HepG2 (cell line): ENCODE measurements at regions not wholly inside any gene's neighbourhood (a gene's known extent, or its start where the extent isn't known, plus 50 kb on each side); places are given as distances from the start of the nearest gene placed in this dataset.

Experiments
- ATAC-seq: fragments of 200-7000 bp; cut with Tn5 transposase; 3 replicates; pipeline ENCODE4 v1.9.1; 2020; ENCODE audit warnings: mild to moderate bottlenecking, moderate library complexity
- BruUV-seq: library from RNA; stranded (reverse); fragments of 400-500 nt; replicated peaks from 2 replicates; lab custom pipeline; 2021; lab: Mats Ljungman, UMichigan
- CTCF ChIA-PET: fragments of 300-600 bp; formaldehyde crosslinking; extraction: SDS; loops from one replicate; lab custom pipeline; 2021; ENCODE audit warnings: low total read pairs, inconsistent platforms, low intra/inter-chr PET ratio; lab: Yijun Ruan, JAX
- POLR2A ChIA-PET: fragments of 350-600 bp; sonication (Branson Sonifier 250); formaldehyde crosslinking; loops from one replicate; lab custom pipeline; 2020; ENCODE audit warnings: antibody characterized with exemption, inconsistent platforms; lab: Yijun Ruan, JAX
- DNase-seq: peaks from one replicate; pipeline ENCODE4 v3.0.0-alpha.2; 2015; ENCODE audit warnings: low spot score
- FAIRE-seq: peaks from 3 replicates; lab custom pipeline; 2011; peaks lifted over from hg19 to GRCh38; lab: Jason Lieb, UNC
- H2AFZ ChIP-seq: one replicate; pipeline ENCODE4 v1.6.1; 2011; ENCODE audit warnings: low read length, inconsistent platforms
- H3K27ac ChIP-seq: fragments of 300-600 bp; 3 replicates; pipeline ENCODE4 v1.8.0; 2011; ENCODE audit warnings: mixed run types, mild to moderate bottlenecking, mixed read lengths, low read length, inconsistent platforms; ENCODE audit not compliant: insufficient read depth; ENCODE audit errors: extremely low read length
- H3K27me3 ChIP-seq, 2 experiments: fragments of 200-600 bp in 1 of 2; 2 replicates in 1 of 2; 3 replicates in 1 of 2; pipeline versions ENCODE4 v1.6.0 to v1.8.0; 2011; ENCODE audit warnings: low read length in 2 of 2, mild to moderate bottlenecking in 2 of 2, moderate library complexity in 2 of 2, inconsistent platforms in 1 of 2; ENCODE audit not compliant: insufficient read depth in 2 of 2, control insufficient read depth in 1 of 2
- H3K36me3 ChIP-seq, 2 experiments: fragments of 200-600 bp in 1 of 2; replicated peaks in 1 of 2; 2 replicates in 1 of 2; 3 replicates in 1 of 2; pipeline versions ENCODE4 v1.5.1 to v1.8.0; 2011; ENCODE audit warnings: low read length in 2 of 2, inconsistent platforms in 1 of 2; ENCODE audit not compliant: insufficient read depth in 2 of 2, control insufficient read depth in 1 of 2
- H3K4me1 ChIP-seq: 2 replicates; pipeline ENCODE4 v1.5.1; 2012; ENCODE audit warnings: low read length, inconsistent platforms; ENCODE audit not compliant: insufficient read depth
- H3K4me2 ChIP-seq: 2 replicates; pipeline ENCODE4 v1.6.0; 2011; ENCODE audit warnings: low read depth, low read length, inconsistent platforms
- H3K4me3 ChIP-seq, 3 experiments: fragments of 200-600 bp in 1 of 3; sonication (generic), shearing (Covaris generic) in 1 of 3; replicated peaks in 1 of 3; 2 replicates each; pipeline ENCODE4 v1.5.1; 2011 to 2016; ENCODE audit warnings: low read length in 3 of 3, inconsistent platforms in 2 of 3, low read depth in 2 of 3, mild to moderate bottlenecking in 2 of 3, control low read depth in 1 of 3, mixed read lengths in 1 of 3; ENCODE audit not compliant: insufficient read depth in 1 of 3
- H3K79me2 ChIP-seq: one replicate; pipeline ENCODE4 v1.6.1; 2011; ENCODE audit warnings: low read length, inconsistent platforms; ENCODE audit not compliant: insufficient read depth
- H3K9ac ChIP-seq: 2 replicates; pipeline ENCODE4 v1.6.0; 2011; ENCODE audit warnings: mild to moderate bottlenecking, low read depth, low read length, inconsistent platforms; ENCODE audit not compliant: insufficient read depth
- H3K9me3 ChIP-seq: 2 replicates; pipeline ENCODE4 v1.5.1; 2012; ENCODE audit warnings: mild to moderate bottlenecking, low read length
- H4K20me1 ChIP-seq: 2 replicates; pipeline ENCODE4 v1.6.0; 2011; ENCODE audit warnings: inconsistent platforms, mild to moderate bottlenecking, low read length, moderate library complexity; ENCODE audit not compliant: insufficient read depth
- HNF1A ChIP-seq, 2 experiments: sonication (generic) in 1 of 2; formaldehyde crosslinking in 1 of 2; IDR thresholded peaks; 2 replicates each; pipeline versions ENCODE4 v1.4.0 to v1.6.1; 2016 to 2020; ENCODE audit warnings: borderline replicate concordance in 1 of 2, low read depth in 1 of 2, mild to moderate bottlenecking in 1 of 2, missing genetic modification reagents in 1 of 2
- HNF4A ChIP-seq: sonication (generic); formaldehyde crosslinking; IDR thresholded peaks from 2 replicates; pipeline ENCODE4 v1.4.0; 2020; ENCODE audit warnings: missing genetic modification reagents
- HNF4G ChIP-seq, 2 experiments: sonication (generic) in 1 of 2; formaldehyde crosslinking in 1 of 2; IDR thresholded peaks; 2 replicates each; pipeline versions ENCODE4 v1.4.0 to v1.6.1; 2011 to 2020; ENCODE audit warnings: borderline replicate concordance in 2 of 2, low read depth in 2 of 2, mild to moderate bottlenecking in 2 of 2, low read length in 1 of 2, missing genetic modification reagents in 1 of 2, moderate library complexity in 1 of 2
- PCBP1 ChIP-seq: fragments of 200-400 bp; formaldehyde crosslinking; IDR thresholded peaks from 2 replicates; pipeline ENCODE4 v1.6.1; 2017; ENCODE audit warnings: mild to moderate bottlenecking, low read depth, low read length, borderline replicate concordance
- RNF2 ChIP-seq: fragments of 450-650 bp; conservative IDR thresholded peaks from 2 replicates; pipeline ENCODE4 v1.6.1; 2016; ENCODE audit warnings: low read depth
- ZNF782 ChIP-seq: sonication (generic); formaldehyde crosslinking; IDR thresholded peaks from 2 replicates; pipeline ENCODE4 v1.4.0; 2020; ENCODE audit warnings: missing genetic modification reagents, mild to moderate bottlenecking, borderline replicate concordance
- ZSCAN29 ChIP-seq: sonication (generic); formaldehyde crosslinking; conservative IDR thresholded peaks from 2 replicates; pipeline ENCODE4 v1.4.0; 2020; ENCODE audit warnings: mild to moderate bottlenecking, missing genetic modification reagents
- WGBS: methylation state at CpG from one replicate; pipeline ENCODE4 v1.1.6; 2017; ENCODE audit warnings: low lambda C conversion rate; 5-methylcytosine and 5-hydroxymethylcytosine counted together
- in situ Hi-C: cut with HindIII; loops from 2 replicates; pipeline ENCODE4 v1.10.0; 2017; ENCODE audit warnings: low pct_unique_long_range_greater_than_20kb; ENCODE audit not compliant: extremely low pct_ligation_motif_present
- intact Hi-C: fragments of 100-400 bp; cut with micrococcal nuclease; formaldehyde crosslinking; loops from one replicate; pipeline ENCODE4 v1.10.0; 2022; ENCODE audit not compliant: unreplicated experiment

DNA sequence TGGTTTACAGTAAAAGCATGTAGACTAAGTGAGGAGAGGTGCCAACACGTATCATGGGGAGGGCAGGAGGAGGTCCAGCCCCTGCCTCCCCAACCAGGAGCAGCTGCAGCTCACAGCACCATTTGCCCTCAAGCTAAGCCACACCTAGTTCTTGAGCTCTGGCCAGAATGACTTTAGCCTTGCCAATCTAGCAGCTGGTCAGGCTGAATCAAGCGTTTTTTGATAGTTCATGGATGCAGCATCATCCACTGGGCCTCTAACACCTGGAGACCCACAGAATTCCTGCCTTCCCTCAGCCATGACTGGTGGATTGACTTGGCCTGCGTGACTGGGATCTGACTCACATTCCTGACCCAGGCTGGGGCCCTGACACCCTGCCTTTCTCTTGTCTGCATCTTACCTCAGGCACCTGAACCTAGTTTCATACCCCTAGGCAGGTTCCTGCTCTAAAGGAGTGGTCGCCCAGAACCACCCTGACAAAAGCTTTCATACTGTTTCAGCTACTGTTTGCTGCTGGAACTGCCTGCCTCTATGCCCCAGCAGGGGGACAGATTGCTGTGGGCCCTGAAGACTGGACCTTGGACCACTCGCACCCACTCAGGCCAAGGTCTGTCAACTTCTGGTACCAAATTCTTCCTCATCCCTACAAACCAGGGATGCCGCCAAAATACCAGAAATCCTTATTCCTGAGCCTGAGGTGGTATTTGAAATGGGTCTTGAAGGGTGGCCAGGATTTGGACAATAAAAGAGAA is 122.3 kb downstream of the QRSL1 start (continued):
- TF ChIP-seq HNF1A (IDR thresholded peaks at IDR 0.05; ENCODE audit: low read depth) = no peak
- no peak for TF ChIP-seq HNF1A (CRISPR knock-in tag; IDR thresholded peaks at IDR 0.05; ENCODE audit: borderline replicate concordance)
- peak; percentile 78 for TF ChIP-seq HNF4A (CRISPR knock-in tag)
- 0 out of 2 replicates have a peak, but pooled peaks have one; percentile 33 for TF ChIP-seq HNF4G (IDR thresholded peaks at IDR 0.05; ENCODE audit: borderline replicate concordance, low read depth, low read length)
- TF ChIP-seq HNF4G (CRISPR knock-in tag; IDR thresholded peaks at IDR 0.05; ENCODE audit: borderline replicate concordance, low read depth) = no peak

DNA sequence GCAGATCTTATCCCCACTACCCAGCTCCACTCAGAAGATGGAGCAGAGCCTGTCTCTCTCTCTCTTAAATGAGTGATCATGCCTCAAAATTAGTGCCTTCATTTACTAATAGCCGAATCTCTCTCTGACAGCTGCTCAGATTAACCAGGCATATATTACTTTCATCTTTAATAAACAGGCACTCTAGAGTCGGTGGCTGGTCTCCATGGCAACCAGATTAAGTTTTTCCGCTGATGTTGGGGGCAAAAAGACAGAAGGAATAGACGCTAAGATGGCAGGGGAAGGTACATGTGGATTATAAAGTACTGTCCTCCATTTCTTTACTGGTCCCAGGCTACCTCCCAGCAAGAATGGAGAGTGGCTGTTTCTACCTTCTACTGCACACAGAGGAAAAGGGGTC is 121.6 kb downstream of the QRSL1 start:
- intact Hi-C loops = loop anchor here (5.0 kb wide), 1 partner anchor 36 kb away; no protein-coding TSS in a partner anchor
- POLR2A ChIA-PET = no interaction called here

More for the DNA sequence above, 121.6 kb downstream of the QRSL1 start:
- H3K27me3 ChIP-seq = no peaks in the 10 kb centered on the region
- no peak overlapping the region for H3K27ac ChIP-seq
- DNase-seq = no peak
- no peak for ATAC-seq
- no peak for TF ChIP-seq ZSCAN29
- TF ChIP-seq PCBP1 = no peak
- TF ChIP-seq ZNF782 (CRISPR knock-in tag) = no peak
- TF ChIP-seq RNF2 = no peak
- FAIRE-seq = no peak
- H4K20me1 ChIP-seq = no peaks in the 10 kb centered on the region
- no peak overlapping the region for H2AFZ ChIP-seq
- CTCF ChIA-PET = no interaction called here
- H3K36me3 ChIP-seq = no peaks in the 10 kb centered on the region
- peaks cover 69% of the 10 kb centered on the region for H3K4me1 ChIP-seq
- no peak overlapping the region for H3K4me3 ChIP-seq
- no peaks in the 10 kb centered on the region for H3K9me3 ChIP-seq
- no TSS peak for BruUV-seq
- no peaks in the 10 kb centered on the region for H3K79me2 ChIP-seq
- in situ Hi-C loops = no loop called here
- no peak overlapping the region for H3K4me2 ChIP-seq
- WGBS = 97% methylated on average over 4 of the region's 4 CpGs
- no peak overlapping the region for H3K9ac ChIP-seq
